Activated CD4-positive, alpha-beta T cell treated with anti-CD3 and anti-CD28 coated beads for 4 hours (primary cell): ENCODE measurements at regions not wholly inside any gene's neighbourhood (a gene's known extent, or its start where the extent isn't known, plus 50 kb on each side); places are given as distances from the start of the nearest gene placed in this dataset.
"Not testable (repeated sequence)": the region's sequence is repeated elsewhere in the genome, so short reads cannot be mapped to it uniquely, and the experiment has no call there.

Experiments used
- DNase-seq, 2 donors: peaks; one replicate each; pipeline ENCODE4 v3.0.0-alpha.2; 2020

DNA sequence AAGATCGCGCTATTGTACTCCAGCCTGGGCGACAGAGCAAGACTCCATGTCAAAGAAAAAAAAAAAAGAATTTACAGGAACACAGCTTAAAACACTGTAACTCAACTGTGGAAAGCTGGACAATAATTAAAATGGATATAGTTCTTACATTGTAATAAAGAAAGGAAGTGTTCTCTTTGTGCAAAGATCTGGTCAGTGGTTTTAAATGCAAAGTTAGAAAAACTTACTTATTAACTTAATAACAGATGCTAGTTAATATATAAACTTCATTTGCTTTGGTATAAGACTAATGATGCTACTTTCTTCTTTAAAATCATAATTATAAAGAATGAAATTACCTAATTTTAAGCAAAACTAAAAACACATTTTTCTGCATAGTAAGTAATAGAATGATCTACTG is 2024.1 kb upstream of the TENM3 start:
- no peak for DNase-seq

DNA sequence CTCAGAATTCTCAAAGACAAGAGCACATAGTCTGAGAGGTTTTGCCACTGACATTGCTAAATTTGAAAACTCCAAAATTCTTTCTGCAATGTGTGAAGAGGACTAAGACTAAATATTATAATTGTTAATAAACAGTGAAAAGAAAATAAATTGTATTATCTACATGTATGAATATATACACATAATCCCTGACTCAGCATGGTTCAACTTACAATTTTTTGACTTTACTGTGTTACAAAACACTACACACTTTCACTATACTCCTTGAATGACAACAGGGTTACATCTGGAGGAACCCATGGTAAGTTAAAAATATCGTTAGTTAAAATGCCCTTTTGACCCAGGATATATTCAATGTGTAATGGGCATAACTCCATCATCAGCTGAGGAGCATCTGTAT is 2017.2 kb upstream of the TENM3 start:
- DNase-seq, result no peak

DNA sequence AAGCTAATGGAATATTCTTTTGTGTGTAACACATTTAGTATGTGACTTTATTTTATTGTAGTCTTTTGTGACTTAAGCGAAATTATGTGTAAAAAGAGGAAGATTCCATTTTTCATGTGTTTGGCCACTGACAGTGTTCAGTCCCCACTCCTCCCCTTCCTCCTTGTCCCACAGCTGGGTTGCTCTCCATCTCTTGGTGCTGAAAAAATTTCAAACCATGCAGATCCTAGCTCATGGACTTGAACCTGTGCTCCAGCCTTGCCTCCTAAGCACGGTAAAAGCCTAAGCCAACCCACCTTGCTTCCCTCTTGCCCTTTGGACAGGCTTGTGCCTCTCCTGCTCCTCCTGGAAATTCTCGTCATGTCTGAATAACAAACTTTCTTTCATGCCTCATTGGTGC is 2008.5 kb upstream of the TENM3 start:
- no peak for DNase-seq

DNA sequence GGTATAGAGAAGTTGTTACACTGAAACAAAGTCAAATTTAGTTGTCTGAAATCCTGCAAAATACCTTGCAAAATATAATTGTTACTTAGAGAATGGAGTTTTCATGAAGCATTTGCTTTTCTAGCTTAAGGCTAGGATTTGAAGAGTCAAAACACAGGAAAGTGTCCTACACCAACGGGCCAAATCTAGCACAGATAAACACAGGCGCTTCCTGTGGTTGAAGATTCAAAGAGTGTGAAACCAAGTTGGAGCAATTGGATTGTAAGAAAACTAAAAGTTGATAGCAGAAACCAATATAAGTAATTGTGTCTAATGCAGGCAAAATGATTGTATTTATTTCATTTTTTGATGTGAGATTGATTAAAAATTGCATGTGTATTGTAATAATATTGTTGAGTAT is 2002.5 kb upstream of the TENM3 start:
- DNase-seq, result no peak

DNA sequence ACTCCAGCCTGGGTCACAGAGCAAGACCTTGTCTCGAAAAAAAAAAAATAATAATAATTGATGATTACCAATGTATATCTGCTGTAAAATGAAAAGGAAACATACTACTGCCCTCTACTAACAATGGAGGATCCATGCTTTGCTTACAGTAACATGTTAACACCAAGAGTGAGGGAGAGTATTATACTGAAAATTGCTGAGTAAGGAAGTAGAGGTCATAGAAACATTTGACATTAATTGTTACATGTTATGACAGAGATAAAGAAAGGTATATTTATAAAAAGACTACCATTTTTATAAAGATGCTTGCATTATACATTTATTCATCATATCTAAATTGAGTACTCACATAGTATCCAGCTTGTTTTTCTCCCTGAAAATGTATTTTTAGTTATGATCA is 1989.8 kb upstream of the TENM3 start:
- no peak for DNase-seq

DNA sequence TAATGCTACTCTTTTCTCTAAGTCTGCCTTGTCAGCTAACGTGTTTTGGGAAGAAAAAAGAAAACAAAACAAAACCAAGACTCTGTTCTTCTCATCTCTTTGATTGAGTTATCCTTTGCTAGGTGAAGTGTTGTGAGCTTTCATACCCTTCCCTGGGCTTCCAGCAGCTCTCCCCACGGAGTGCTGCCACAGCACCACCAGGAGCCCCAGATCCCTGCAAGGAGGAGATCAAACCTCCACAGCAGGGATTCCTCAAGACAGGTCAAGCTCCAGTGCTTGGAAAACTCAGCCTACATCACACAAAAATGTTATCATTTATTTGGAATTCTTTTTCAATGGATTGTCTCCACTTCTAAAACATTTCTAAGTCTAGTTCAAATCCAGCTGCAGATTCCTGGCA is 1981.9 kb upstream of the TENM3 start:
- DNase-seq, result no peak

DNA sequence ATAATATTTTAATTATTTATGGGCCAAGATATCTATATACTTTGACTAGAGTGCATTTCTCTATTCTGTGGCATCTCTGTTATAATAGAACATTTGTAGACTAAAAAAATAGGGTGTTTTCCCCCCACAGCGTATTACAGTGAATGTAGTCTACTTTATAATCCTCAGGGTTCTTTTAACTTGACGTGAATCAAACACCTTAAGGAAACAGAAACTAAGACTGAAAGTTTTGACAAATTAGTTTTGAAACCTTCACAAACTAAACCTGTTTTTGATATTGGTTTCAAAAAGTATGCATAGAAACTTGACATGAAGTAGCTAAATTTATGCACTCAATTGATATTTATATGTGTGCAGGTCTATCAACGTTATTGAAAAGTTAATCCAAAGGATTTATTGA is 1963.1 kb upstream of the TENM3 start:
- DNase-seq, result no peak

DNA sequence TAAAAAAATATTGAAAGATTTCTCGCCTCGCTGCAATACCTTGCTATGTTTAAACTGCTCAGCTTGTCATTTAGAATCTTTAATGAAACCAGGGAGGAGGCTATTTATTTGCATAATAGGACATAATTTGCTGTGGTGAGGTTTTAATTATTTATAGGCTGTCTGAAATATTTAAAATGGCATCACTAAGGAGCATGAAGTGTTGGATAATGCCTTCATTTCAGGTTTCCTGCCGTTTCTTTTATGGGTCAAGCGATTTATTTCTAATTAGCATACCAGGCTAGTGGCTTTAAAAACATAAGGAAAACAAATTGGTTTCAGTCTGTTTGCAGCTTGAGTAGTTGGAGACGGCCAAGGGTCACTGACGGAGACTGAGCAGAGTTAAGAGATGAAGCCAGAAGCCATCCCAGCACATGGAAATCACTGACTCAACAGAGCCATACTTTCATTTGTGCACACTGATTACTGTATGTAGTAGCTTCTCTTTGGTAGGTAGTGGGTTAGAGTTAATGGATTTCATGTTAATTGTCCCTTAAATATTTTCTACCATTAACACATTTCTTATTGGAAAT is 1962.4 kb upstream of the TENM3 start:
- DNase-seq, result no peak

DNA sequence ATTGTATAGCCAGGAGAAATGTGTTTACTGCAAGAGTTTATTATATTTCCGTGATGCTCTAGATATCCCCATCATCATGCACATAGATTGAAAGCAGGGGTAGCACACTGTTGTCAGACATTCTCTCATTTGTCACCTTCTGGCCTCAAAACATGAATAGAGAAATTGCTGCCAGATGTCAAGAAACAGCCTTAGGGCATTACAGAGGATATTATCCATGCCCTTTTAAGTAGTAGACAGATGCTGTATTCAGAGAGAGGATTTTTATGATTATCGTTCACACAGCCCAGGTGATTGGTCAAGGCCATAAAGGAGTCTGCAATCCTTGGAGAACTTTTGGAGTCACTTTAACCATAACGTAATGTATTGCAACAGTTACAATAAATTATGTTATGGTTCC is 1961.5 kb upstream of the TENM3 start:
- no peak for DNase-seq

DNA sequence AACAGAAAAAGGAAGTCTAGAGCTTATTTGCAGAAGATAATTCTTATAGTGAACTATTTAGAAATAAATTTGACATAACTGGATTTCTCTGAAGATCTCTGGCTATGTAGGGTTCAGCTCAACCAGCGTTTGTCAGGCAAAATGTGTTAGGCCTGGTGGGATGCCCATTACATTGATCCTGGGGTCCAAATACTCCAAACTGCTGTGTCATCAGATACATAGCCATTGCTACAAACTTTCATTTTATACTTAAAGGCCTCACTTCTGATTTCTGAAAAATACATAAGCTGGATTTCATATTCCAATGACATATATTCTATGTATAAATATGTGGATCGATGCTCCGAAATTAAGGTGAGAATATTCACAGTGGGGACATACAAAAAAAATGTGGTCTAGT is 1958.9 kb upstream of the TENM3 start:
- DNase-seq, result no peak

DNA sequence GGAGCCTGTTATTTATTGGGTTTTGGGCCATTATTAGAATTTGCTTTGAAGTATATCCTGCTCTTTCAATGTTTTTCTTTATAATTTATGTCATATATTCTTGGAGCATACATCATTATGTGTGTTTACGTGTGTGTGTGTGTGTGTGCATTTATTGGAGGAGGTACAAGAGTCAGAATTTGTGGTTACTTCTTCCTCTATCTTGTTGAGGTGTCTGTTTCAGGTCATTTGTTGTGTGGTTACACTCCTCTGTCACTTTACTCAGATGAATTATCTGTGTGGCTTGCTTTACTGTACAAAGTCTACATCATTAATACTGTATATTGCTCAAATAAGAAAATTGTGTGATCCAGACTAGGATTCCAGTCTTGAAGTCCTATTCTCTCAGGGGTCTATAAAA is 1957.4 kb upstream of the TENM3 start:
- no peak for DNase-seq

DNA sequence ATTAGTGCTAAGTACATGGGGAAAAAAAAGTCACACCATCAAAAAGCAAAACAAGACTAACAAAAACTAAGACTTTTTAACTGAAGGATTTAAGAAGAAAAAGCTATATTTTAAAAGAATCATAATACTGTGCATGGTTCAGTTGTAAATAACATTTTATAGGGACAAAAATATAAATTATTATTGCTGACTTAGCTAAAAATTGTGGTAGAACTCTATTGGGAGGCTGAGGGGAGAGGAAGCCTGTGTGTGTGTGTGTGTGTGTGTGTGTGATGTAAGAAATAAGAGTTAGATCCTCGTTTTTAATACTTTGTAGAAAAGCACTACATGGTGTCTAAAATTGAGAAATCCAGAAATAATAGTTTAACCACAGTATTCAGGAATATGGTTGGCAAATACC is 1950.9 kb upstream of the TENM3 start:
- no peak for DNase-seq

DNA sequence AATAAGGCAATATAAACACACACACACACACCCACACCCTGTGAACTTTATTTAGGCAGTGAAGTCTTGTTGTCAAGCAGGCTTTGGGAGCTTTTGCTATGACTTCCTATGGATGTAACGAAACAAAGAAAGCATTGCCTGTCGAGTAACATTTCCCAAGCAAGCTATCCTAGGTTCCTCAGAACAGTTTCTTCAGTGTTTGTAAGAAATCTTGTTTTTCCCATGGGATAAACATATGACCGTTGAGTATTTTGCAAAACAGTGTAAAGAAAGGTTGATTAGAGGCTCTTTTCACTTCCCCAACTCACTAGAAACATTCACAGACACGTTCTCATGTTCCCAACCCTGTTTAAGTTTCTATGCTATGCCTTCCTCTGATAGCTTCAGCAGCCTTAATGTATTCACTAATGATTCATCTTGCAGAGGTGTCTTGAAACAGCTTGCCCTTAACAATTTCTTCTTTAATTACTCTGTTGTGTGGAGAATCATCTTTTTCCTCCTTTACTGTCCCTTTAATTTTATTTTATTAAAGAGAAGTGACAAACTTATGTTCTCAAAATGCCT is 1947.1 kb upstream of the TENM3 start:
- DNase-seq, result no peak

DNA sequence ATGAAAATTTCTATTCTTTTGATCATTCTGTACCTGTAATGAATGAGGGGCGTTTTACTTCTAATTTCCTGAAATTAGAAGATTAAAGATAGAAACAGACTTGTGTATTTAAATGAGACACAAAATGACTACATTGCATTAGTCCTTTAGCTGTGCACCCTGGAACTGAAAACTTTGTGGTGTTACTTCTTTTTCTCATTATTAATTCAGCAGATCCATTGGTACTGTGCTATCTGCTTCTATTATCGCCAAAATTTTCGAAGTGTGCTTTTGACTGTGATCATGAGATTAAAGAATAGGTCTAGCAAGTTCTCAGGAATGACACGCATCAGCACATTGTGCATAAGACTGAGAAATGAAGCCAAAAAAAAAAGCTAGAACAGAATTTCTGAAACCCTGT is 1938.9 kb upstream of the TENM3 start:
- no peak for DNase-seq

DNA sequence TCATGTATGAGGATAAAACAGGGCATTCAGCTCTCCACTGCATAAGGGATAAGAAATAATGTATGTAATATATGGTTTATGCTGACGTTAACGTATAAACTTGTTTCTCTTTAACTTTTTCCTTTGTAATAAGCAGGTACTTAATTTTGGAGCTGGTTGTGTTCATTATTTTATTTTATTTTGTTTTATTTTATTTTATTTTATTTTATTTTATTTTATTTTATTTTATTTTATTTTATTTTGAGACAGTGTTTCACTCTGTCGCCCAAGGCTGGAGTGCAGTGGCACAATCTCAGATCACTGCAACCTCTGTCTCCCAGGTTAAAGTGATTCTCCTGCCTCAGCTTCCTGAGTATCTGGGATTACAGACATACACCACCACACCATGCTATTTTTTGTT is 1932.6 kb upstream of the TENM3 start:
- DNase-seq, result no peak

DNA sequence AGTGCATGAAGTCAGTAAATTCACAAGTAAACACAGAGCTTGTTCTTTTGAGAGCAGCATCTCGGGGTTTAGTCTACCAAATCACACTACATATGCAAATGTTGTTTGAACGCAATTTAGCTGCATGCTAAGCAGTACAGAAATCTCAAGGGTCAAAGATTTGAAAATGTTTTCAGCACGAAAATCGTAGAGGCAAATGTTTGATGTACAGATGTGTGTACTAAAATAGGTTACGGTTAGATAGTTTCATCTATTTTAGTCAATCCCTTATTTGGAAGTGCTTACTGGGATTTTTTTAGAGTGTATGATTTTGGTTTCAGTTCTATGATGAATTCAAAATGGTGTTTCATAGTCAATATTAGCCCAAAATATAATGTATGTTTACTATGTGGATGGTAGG is 1928.2 kb upstream of the TENM3 start:
- no peak for DNase-seq

DNA sequence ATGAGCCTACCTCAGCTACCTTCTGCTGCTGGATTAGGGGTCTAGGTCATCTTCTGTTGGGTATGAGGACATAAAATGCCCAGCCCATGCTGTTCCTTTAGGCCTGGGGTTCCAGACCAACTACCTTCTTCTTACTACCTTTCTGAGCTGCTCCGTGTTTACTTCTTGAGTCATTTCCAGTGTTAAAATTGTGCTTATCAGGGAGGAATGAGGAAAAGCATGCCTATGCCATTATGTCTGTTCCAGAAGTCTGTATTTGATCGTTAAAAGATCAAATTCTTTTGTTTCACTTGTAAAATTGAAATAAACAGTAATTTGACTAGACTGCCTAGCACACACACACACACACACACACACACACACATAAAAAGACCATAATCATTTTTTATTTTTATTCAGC is 1912.7 kb upstream of the TENM3 start:
- DNase-seq, result no peak

DNA sequence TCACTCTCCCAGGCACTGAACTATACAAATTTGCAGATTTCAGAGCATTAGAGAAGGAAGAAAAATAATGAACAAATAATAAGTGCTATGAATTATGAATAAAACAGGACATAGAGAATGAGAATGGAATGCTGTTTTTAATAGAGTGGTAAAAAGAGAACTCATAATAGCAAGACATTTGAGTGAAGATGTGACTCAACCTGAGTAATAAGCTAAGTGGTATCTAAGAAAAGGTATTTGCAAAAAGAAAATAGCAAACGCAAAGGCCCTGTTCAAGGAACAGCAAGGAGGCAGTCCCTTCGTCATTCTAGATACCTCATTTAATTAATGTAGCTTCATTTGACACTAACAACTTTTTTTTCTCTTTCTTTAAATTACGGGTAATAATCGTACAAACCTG is 1910.0 kb upstream of the TENM3 start:
- no peak for DNase-seq

DNA sequence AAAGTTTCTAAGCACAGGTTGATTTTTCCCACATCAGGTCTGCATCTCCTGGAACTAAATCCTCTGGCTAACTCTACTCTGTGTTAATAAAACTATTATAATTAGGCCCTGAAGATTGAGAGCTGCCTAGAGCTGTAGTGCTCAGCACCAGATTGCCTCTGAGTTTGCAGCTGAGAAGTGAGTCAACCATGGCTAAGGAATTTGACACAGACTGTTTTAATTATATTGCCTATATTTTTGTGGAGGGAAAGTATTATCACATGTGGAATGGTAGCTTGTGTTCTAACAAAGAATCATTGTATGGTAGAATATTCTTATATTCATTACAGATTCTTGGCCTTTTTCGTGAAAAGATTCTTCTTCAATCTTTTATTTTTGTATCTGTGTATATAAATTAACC is 1907.6 kb upstream of the TENM3 start:
- no peak for DNase-seq

DNA sequence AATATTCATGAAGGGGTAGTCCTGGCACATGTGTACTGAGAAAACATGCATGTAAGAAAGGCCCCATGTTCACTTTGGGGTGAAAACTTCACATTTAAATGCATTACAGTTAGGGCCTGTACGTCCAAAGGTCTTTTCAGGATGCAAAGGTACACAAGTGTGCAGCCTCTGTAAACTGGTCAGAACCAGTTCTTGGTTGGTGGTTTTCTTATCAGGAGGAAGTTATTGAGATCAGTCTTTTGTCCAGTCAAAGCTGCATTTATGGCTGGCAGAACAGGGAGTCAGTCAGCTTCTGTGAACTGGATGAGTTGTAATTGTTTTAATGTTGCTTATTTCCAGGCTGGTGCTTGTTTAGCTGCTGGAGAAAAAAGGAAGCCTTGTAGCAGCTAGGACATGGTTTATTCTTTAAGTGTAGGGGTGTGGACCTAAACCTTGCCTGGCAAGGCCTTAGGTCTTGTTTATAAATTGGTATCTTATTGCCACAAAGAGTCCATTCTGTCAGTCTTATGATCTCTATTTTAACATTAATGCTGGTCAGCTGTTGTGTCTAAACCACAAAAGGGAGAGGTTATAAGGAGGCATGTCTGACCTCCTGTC is 1906.6 kb upstream of the TENM3 start:
- no peak for DNase-seq

DNA sequence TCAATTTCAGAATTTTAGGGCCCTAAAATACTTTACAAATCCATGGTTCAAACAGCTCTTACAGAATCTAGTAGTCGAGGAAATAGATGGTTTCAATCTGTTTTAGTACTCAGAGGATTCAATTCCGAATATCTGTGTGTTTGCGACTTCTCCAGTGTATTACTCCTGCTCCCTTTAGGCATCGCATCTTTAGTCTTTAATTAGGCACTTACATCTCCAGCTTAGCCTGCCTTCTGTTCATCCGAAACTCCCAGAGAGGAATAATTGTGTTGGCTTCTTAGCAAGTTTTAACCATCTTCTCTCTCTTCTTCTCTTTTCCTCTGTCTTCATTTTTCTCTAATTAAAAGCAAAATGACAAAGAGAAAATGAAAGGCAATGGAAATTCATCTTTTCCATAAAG is 1901.3 kb upstream of the TENM3 start:
- DNase-seq, result no peak

DNA sequence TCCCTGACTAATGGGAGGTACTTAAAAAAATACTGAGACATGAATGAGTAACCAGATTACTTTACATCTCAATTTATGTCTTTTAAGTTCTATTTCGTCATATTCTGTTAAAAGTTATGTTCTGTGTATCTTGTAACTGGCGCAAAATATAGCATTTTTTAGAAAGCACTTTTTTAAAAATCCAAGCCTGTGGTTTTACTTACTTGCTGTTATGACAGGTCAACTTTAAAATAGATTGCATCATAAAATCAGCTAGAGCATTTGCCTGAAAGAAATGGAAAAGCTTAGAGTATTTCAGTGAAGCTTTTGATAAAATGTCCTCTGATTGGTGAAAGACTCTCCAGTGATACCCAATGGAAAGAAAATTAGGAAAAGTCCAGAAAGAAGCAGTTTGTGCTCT is 1892.3 kb upstream of the TENM3 start:
- no peak for DNase-seq

DNA sequence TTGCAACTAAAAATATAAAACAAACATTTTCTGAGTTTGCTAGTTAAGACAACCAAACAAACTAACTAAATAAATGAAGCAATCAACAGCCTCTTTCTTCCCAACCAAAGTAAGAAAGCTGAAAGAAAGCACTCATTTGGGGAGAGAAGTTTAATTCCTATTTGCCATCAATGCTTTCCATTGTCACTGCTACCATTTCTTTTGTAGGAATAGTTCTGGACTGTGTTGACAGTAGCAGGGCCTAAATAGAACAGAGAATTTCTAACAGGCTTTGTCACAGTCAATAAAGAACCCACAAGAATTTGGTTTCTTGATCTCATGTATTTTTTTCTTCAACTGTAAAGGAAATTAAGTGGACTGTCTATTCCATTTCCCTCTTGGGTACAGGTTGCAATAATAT is 1886.4 kb upstream of the TENM3 start:
- DNase-seq, result no peak

DNA sequence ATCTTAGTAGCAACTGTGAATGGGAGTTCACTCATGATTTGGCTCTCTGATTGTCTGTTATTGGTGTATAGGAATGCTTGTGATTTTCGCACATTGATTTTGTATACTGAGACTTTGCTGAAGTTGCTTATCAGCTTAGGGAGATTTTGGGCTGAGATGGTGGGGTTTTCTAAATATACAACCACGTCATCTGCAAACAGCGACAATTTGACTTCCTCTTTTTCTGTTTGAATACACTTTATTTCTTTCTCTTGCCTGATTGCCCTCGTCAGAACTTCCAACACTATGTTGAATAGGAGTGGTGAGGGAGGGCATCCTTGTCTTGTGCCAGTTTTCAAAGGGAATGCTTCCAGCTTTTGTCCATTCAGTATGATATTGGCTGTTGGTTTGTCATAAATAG is 1883.1 kb upstream of the TENM3 start:
- not testable (repeated sequence) for DNase-seq

DNA sequence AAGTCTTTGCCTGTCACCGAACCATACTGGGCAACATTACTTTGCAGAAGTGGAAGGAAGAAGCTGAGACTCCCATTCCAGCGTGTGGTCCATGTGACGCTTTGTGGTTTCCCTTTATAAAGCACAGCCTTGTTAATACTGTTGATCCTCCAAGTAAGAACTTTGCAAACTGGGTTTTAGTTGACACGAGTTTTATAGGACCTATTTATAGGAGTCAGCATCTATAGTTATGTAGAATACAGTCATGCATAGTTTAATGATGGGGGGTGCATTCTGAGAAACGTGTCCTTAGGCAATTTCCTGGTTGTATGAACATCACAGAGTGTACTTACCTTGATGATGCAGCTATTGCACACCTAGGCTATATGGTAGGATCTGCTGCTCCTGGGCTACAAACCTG is 1879.4 kb upstream of the TENM3 start:
- no peak for DNase-seq
